GM12865 (cell line): ENCODE measurements at regions not wholly inside any gene's neighbourhood (a gene's known extent, or its start where the extent isn't known, plus 50 kb on each side); places are given as distances from the start of the nearest gene placed in this dataset.

ENCODE experiments used
- DNase-seq: peaks from one replicate; pipeline ENCODE4 v3.0.0; 2010; ENCODE audit warnings: low read depth
- H3K4me3 ChIP-seq: 2 replicates; pipeline ENCODE4 v1.5.1; 2011; ENCODE audit warnings: mild to moderate bottlenecking, low read depth, low read length, control low read depth
- TF ChIP-seq, protein P1 (sequence below): IDR thresholded peaks from 2 replicates; pipeline ENCODE4 v1.5.1; 2011; ENCODE audit warnings: low read length, control low read depth, low read depth, inconsistent platforms; ENCODE audit not compliant: insufficient read depth; ENCODE audit errors: missing control alignments

- H3K4me3 ChIP-seq = no peak overlapping the region
- no peak for DNase-seq
- TF ChIP-seq, protein P1, sequence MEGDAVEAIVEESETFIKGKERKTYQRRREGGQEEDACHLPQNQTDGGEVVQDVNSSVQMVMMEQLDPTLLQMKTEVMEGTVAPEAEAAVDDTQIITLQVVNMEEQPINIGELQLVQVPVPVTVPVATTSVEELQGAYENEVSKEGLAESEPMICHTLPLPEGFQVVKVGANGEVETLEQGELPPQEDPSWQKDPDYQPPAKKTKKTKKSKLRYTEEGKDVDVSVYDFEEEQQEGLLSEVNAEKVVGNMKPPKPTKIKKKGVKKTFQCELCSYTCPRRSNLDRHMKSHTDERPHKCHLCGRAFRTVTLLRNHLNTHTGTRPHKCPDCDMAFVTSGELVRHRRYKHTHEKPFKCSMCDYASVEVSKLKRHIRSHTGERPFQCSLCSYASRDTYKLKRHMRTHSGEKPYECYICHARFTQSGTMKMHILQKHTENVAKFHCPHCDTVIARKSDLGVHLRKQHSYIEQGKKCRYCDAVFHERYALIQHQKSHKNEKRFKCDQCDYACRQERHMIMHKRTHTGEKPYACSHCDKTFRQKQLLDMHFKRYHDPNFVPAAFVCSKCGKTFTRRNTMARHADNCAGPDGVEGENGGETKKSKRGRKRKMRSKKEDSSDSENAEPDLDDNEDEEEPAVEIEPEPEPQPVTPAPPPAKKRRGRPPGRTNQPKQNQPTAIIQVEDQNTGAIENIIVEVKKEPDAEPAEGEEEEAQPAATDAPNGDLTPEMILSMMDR = no peak
Measured at GRCh38 chr9:115533511-115533910, 415.6 kb upstream of the TNC start.

GRCh38 chr9:115540091-115540490, 422.1 kb upstream of the TNC start:
- TF ChIP-seq, protein P1 = no peak
- no peak for DNase-seq
- H3K4me3 ChIP-seq = no peak overlapping the region

DNA sequence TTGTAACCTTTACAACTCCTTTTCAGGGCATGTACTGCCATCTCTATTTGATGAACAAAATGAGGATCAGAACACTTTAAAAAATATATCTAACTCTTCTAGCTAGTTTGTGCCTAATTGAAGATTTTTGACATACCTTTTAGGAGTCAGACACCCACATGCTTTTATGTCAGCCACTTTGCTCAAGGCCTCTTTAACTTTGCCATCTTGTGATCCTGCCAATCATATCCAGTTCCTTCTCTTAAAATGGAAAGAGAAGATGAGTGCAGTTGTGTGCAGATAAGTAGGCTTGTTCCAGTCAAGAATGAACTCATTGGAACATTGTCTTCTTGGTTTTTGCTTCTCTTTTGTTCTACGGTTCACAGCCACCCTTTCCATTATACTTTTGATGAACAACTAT, 425.6 kb upstream of the TNC start:
- H3K4me3 ChIP-seq = no peak overlapping the region
- DNase-seq = no peak
- TF ChIP-seq, protein P1 = no peak

DNA sequence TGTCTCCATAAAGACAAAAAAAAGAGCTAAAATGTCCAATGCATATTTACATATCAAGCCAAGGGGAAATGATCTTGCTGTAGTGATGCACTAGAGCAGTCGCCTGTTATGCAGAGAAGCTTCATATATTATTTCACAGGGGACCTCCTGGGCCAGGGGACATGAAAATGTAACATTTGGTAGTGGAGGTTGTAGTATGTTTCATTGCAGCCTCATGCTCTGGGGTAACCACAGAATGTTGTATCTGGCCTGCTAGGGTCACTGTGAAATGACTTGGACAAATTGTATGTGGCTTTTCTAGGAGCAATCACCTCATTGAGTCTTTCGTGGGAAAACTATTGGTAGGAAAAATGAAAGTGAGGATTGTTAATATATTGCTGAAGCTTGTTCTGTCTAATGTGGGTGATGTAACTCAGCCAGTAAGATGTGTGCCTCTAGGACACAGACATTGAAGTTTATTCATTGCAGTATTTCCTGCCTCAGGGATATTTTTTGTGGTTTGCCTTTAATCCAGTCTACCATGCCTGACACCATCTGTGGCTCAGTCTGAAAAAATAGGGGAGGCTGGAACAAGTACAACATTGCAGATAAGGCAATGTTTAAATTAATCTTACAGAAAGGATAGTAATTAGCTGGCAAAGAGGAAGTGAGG, 430.8 kb upstream of the TNC start:
- H3K4me3 ChIP-seq = no peak overlapping the region
- TF ChIP-seq, protein P1 = no peak
- no peak for DNase-seq

DNA sequence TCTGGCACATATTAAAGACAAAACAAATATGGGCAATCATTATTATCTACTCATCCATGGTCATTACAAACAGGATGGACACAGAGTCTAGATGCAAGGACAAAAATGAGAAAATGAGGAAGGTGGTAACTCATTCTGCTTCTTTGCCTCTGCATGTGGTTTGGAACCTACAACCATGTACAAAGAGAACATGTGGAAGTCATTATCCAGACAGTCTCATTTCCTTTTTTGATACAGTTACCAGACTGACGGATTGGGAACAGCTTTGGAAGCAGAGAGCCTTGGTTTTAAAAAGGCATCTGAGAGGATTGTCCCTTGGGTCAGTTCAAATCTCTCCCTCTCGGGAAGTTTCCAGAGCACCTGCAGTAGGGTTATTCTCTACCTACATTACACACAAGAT, 433.4 kb upstream of the TNC start:
- no peak overlapping the region for H3K4me3 ChIP-seq
- no peak for DNase-seq
- TF ChIP-seq, protein P1 = no peak

- H3K4me3 ChIP-seq = no peak overlapping the region
- no peak for DNase-seq
- TF ChIP-seq, protein P1 = no peak
Measured at GRCh38 chr9:115553060-115553773, 435.3 kb upstream of the TNC start.
